Mammary epithelial cell (primary cell): ENCODE measurements at regions not wholly inside any gene's neighbourhood (a gene's known extent, or its start where the extent isn't known, plus 50 kb on each side); places are given as distances from the start of the nearest gene placed in this dataset.

Experiments
- EZH2 ChIP-seq: IDR thresholded peaks from 2 replicates; pipeline ENCODE4 v1.6.1; 2012; ENCODE audit warnings: low read length, inconsistent platforms, borderline replicate concordance
- TF ChIP-seq, protein P1 (sequence below), 2 donors: IDR thresholded peaks in 1 of 2; conservative IDR thresholded peaks in 1 of 2; 2 replicates each; pipeline ENCODE4 v1.5.1; 2011 to 2012; ENCODE audit warnings: inconsistent platforms in 2 of 2, low read length in 2 of 2, mild to moderate bottlenecking in 2 of 2, control low read depth in 1 of 2, low read depth in 1 of 2; ENCODE audit not compliant: insufficient read depth in 1 of 2; ENCODE audit errors: extremely low read depth in 1 of 2

DNA sequence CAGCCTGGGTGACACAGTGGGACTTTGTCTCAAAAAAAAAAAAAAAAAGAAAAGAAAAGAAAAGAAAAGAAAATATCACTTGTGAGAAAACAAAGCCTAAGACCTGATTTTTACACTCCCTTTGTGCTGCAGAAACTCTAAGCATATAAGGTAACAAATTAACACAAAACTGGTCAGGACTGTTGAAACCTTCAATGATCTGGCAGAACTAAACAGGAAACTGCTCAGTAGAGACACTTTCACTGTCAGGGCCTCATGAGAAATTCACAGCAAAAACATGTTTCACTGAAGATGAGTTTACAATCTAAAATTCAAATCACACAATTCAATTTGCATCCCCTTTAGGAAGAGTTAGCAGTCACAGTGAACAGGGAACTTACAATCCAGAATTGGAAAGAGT, 69.1 kb upstream of the HOPX start:
- TF ChIP-seq EZH2 = no peak
- TF ChIP-seq, protein P1, sequence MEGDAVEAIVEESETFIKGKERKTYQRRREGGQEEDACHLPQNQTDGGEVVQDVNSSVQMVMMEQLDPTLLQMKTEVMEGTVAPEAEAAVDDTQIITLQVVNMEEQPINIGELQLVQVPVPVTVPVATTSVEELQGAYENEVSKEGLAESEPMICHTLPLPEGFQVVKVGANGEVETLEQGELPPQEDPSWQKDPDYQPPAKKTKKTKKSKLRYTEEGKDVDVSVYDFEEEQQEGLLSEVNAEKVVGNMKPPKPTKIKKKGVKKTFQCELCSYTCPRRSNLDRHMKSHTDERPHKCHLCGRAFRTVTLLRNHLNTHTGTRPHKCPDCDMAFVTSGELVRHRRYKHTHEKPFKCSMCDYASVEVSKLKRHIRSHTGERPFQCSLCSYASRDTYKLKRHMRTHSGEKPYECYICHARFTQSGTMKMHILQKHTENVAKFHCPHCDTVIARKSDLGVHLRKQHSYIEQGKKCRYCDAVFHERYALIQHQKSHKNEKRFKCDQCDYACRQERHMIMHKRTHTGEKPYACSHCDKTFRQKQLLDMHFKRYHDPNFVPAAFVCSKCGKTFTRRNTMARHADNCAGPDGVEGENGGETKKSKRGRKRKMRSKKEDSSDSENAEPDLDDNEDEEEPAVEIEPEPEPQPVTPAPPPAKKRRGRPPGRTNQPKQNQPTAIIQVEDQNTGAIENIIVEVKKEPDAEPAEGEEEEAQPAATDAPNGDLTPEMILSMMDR (conservative IDR thresholded peaks at IDR 0.05 in 1 of 2, IDR thresholded peaks at IDR 0.05 in 1 of 2; ENCODE audit: extremely low read depth in 1 of 2, insufficient read depth in 1 of 2, low read depth in 1 of 2, low read length in 2 of 2) = no peak
